ENCODE measurements at regions not wholly inside any gene's neighbourhood (a gene's known extent, or its start where the extent isn't known, plus 50 kb on each side); places are given as distances from the start of the nearest gene placed in this dataset.

- Histone ChIP-seq H3K36me3 (ENCODE audit: control insufficient read depth in 4 of 4, insufficient read depth in 3 of 4, low read depth in 1 of 4, low read length in 3 of 4) (no peaks in the 10 kb centered on the region), H3K9ac (ENCODE audit: low read depth in 1 of 2, low read length in 2 of 2) (no peak overlapping the region), H3K27me3 (ENCODE audit: control insufficient read depth in 4 of 4, insufficient read depth in 4 of 4, low read length in 3 of 4) (no peaks in the 10 kb centered on the region), H3K4me3 (ENCODE audit: low read depth in 1 of 3, low read length in 3 of 3) (no peak overlapping the region), H3K4me1 (ENCODE audit: control insufficient read depth in 4 of 4, insufficient read depth in 4 of 4, low read length in 3 of 4) (no peaks in the 10 kb centered on the region), H3K9me3 (ENCODE audit: control insufficient read depth in 4 of 4, low read length in 3 of 4) (peaks cover 0 to 4% (median 0%) of the 10 kb centered on the region in 4 donors), H3K27ac (ENCODE audit: low read depth in 1 of 2, low read length in 2 of 2) (no peak overlapping the region)
- TF ChIP-seq RAD21 (IDR thresholded peaks at IDR 0.05), result no peak
- TF ChIP-seq YY1 (IDR thresholded peaks at IDR 0.05), result no peak
- TF ChIP-seq RXRA (IDR thresholded peaks at IDR 0.05), result no peak
- TF ChIP-seq, protein P1, sequence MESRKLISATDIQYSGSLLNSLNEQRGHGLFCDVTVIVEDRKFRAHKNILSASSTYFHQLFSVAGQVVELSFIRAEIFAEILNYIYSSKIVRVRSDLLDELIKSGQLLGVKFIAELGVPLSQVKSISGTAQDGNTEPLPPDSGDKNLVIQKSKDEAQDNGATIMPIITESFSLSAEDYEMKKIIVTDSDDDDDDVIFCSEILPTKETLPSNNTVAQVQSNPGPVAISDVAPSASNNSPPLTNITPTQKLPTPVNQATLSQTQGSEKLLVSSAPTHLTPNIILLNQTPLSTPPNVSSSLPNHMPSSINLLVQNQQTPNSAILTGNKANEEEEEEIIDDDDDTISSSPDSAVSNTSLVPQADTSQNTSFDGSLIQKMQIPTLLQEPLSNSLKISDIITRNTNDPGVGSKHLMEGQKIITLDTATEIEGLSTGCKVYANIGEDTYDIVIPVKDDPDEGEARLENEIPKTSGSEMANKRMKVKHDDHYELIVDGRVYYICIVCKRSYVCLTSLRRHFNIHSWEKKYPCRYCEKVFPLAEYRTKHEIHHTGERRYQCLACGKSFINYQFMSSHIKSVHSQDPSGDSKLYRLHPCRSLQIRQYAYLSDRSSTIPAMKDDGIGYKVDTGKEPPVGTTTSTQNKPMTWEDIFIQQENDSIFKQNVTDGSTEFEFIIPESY (IDR thresholded peaks at IDR 0.05), result no peak
- TF ChIP-seq TAF1 (conservative IDR thresholded peaks at IDR 0.05), result no peak
- no peak for TF ChIP-seq FOXA2 (IDR thresholded peaks at IDR 0.05)
- TF ChIP-seq FOXA1 (IDR thresholded peaks at IDR 0.05), result no peak
- TF ChIP-seq GABPA (IDR thresholded peaks at IDR 0.05 in 1 of 2, conservative IDR thresholded peaks at IDR 0.05 in 1 of 2), result no peak
- TF ChIP-seq, protein P2, sequence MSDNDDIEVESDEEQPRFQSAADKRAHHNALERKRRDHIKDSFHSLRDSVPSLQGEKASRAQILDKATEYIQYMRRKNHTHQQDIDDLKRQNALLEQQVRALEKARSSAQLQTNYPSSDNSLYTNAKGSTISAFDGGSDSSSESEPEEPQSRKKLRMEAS (IDR thresholded peaks at IDR 0.05), result no peak
- no peak for TF ChIP-seq REST (IDR thresholded peaks at IDR 0.05)
- TF ChIP-seq HNF4G (IDR thresholded peaks at IDR 0.05), result no peak
- TF ChIP-seq NR2F2 (IDR thresholded peaks at IDR 0.05), result no peak
- TF ChIP-seq HNF4A (conservative IDR thresholded peaks at IDR 0.05), result no peak
- no peak for TF ChIP-seq JUND (IDR thresholded peaks at IDR 0.05)
- TF ChIP-seq EGR1 (IDR thresholded peaks at IDR 0.05; ENCODE audit: low read depth in 2 of 2), result no peak
- no peak for TF ChIP-seq SP1 (IDR thresholded peaks at IDR 0.05)
- TF ChIP-seq, protein P3, sequence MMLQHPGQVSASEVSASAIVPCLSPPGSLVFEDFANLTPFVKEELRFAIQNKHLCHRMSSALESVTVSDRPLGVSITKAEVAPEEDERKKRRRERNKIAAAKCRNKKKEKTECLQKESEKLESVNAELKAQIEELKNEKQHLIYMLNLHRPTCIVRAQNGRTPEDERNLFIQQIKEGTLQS (IDR thresholded peaks at IDR 0.05), result no peak
- TF ChIP-seq, protein P4, sequence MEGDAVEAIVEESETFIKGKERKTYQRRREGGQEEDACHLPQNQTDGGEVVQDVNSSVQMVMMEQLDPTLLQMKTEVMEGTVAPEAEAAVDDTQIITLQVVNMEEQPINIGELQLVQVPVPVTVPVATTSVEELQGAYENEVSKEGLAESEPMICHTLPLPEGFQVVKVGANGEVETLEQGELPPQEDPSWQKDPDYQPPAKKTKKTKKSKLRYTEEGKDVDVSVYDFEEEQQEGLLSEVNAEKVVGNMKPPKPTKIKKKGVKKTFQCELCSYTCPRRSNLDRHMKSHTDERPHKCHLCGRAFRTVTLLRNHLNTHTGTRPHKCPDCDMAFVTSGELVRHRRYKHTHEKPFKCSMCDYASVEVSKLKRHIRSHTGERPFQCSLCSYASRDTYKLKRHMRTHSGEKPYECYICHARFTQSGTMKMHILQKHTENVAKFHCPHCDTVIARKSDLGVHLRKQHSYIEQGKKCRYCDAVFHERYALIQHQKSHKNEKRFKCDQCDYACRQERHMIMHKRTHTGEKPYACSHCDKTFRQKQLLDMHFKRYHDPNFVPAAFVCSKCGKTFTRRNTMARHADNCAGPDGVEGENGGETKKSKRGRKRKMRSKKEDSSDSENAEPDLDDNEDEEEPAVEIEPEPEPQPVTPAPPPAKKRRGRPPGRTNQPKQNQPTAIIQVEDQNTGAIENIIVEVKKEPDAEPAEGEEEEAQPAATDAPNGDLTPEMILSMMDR (IDR thresholded peaks at IDR 0.05; ENCODE audit: low read depth, low read length, missing input control), result no peak
- WGBS, result 71% methylated on average over 8 of the region's 8 CpGs
- DNase-seq (ENCODE audit: low spot score), result peak; percentile 6
Measured at GRCh38 chr1:29626066-29626465, 389.7 kb downstream of the PTPRU start.
